ENCODE measurements at regions not wholly inside any gene's neighbourhood (a gene's known extent, or its start where the extent isn't known, plus 50 kb on each side); places are given as distances from the start of the nearest gene placed in this dataset.

GRCh38 chrX:63993936-63994335 is 208.9 kb upstream of the ARHGEF9 start:
- Histone ChIP-seq H3K4me3 (ENCODE audit: low read depth, low read length) (no peak overlapping the region), H3K27ac (no peak overlapping the region), H3K36me3 (replicated peaks) (no peaks in the 10 kb centered on the region)

GRCh38 chrX:63985906-63986305 is 200.9 kb upstream of the ARHGEF9 start:
- no peaks in the 10 kb centered on the region for H3K27me3 ChIP-seq (replicated peaks)
- DNase-seq, result no peak
- in situ Hi-C loops (cut with HindIII; ENCODE audit: low pct_ligation_motif_present, low sequenced_read_pairs), result no loop called here
- H3K4me3 ChIP-seq (ENCODE audit: low read depth, low read length), result no peak overlapping the region
- H3K27ac ChIP-seq, result no peak overlapping the region
- no peak for TF ChIP-seq CTCF (IDR thresholded peaks at IDR 0.05; ENCODE audit: low read depth, low read length, missing control alignments)
- no peaks in the 10 kb centered on the region for H3K36me3 ChIP-seq (replicated peaks)

More at GRCh38 chrX:63993936-63994335, 208.9 kb upstream of the ARHGEF9 start:
- no peaks in the 10 kb centered on the region for H3K27me3 ChIP-seq (replicated peaks)
- TF ChIP-seq CTCF (IDR thresholded peaks at IDR 0.05; ENCODE audit: low read depth, low read length, missing control alignments), result no peak
- DNase-seq, result no peak
- in situ Hi-C loops (cut with HindIII; ENCODE audit: low pct_ligation_motif_present, low sequenced_read_pairs), result no loop called here

- Histone ChIP-seq H3K4me3 (ENCODE audit: low read depth, low read length) (no peak overlapping the region), H3K27ac (no peak overlapping the region), H3K27me3 (replicated peaks) (no peaks in the 10 kb centered on the region), H3K36me3 (replicated peaks) (no peaks in the 10 kb centered on the region)
- in situ Hi-C loops (cut with HindIII; ENCODE audit: low pct_ligation_motif_present, low sequenced_read_pairs), result no loop called here
- DNase-seq, result no peak
- TF ChIP-seq CTCF (IDR thresholded peaks at IDR 0.05; ENCODE audit: low read depth, low read length, missing control alignments), result no peak
Measured at GRCh38 chrX:63979480-63979879, 194.5 kb upstream of the ARHGEF9 start.

- in situ Hi-C loops (cut with HindIII; ENCODE audit: low pct_ligation_motif_present, low sequenced_read_pairs), result no loop called here
- DNase-seq, result peak; percentile 2
- no peak overlapping the region for H3K4me3 ChIP-seq (ENCODE audit: low read depth, low read length)
- no peaks in the 10 kb centered on the region for H3K36me3 ChIP-seq (replicated peaks)
- no peak for TF ChIP-seq CTCF (IDR thresholded peaks at IDR 0.05; ENCODE audit: low read depth, low read length, missing control alignments)
- H3K27ac ChIP-seq, result no peak overlapping the region
- H3K27me3 ChIP-seq (replicated peaks), result no peaks in the 10 kb centered on the region
Measured at GRCh38 chrX:63967551-63967950, 182.5 kb upstream of the ARHGEF9 start.

- DNase-seq, result no peak
- in situ Hi-C loops (cut with HindIII; ENCODE audit: low pct_ligation_motif_present, low sequenced_read_pairs), result no loop called here
- Histone ChIP-seq H3K27ac (no peak overlapping the region), H3K36me3 (replicated peaks) (no peaks in the 10 kb centered on the region), H3K27me3 (replicated peaks) (no peaks in the 10 kb centered on the region), H3K4me3 (ENCODE audit: low read depth, low read length) (no peak overlapping the region)
- TF ChIP-seq CTCF (IDR thresholded peaks at IDR 0.05; ENCODE audit: low read depth, low read length, missing control alignments), result no peak
Measured at GRCh38 chrX:63963095-63963784, 178.2 kb upstream of the ARHGEF9 start.

GRCh38 chrX:63961964-63962363 is 176.9 kb upstream of the ARHGEF9 start:
- no peak overlapping the region for H3K27ac ChIP-seq
- in situ Hi-C loops (cut with HindIII; ENCODE audit: low pct_ligation_motif_present, low sequenced_read_pairs), result no loop called here
- no peak for DNase-seq
- no peak for TF ChIP-seq CTCF (IDR thresholded peaks at IDR 0.05; ENCODE audit: low read depth, low read length, missing control alignments)
- no peak overlapping the region for H3K4me3 ChIP-seq (ENCODE audit: low read depth, low read length)
- H3K36me3 ChIP-seq (replicated peaks), result no peaks in the 10 kb centered on the region
- H3K27me3 ChIP-seq (replicated peaks), result no peaks in the 10 kb centered on the region
